Lower lobe of right lung (tissue), 2 donors: ENCODE measurements at regions not wholly inside any gene's neighbourhood (a gene's known extent, or its start where the extent isn't known, plus 50 kb on each side); places are given as distances from the start of the nearest gene placed in this dataset.
A peak's percentile ranks its signal among the peaks of the same experiment; 100 is the strongest.

ENCODE experiments used
- ATAC-seq, 2 donors: fragments of 200-7000 bp; cut with Tn5 transposase; one replicate each; pipeline ENCODE4 v1.9.1; 2020 to 2022; ENCODE audit warnings: mild to moderate bottlenecking in 2 of 2, moderate library complexity in 2 of 2
- DNase-seq: peaks from one replicate; pipeline ENCODE4 v3.0.0-alpha.2; 2020
- H3K27ac ChIP-seq: fragments of 200-600 bp; one replicate; pipeline ENCODE4 v1.8.0; 2022
- H3K27me3 ChIP-seq: fragments of 200-600 bp; one replicate; pipeline ENCODE4 v1.8.0; 2022; ENCODE audit warnings: low read depth
- H3K36me3 ChIP-seq: fragments of 200-600 bp; one replicate; pipeline ENCODE4 v1.8.0; 2022; ENCODE audit warnings: mild to moderate bottlenecking
- H3K4me1 ChIP-seq: fragments of 200-600 bp; one replicate; pipeline ENCODE4 v1.8.0; 2022
- H3K4me3 ChIP-seq: fragments of 200-600 bp; one replicate; pipeline ENCODE4 v1.8.0; 2022; ENCODE audit warnings: mild to moderate bottlenecking
- H3K9me3 ChIP-seq: fragments of 200-600 bp; one replicate; pipeline ENCODE4 v1.8.0; 2022
- CTCF ChIP-seq: fragments of 200-600 bp; IDR thresholded peaks from one replicate; pipeline ENCODE4 v1.8.0; 2022; ENCODE audit warnings: antibody characterized with exemption, mild to moderate bottlenecking
- intact Hi-C: fragments of 100-400 bp; cut with DNase I; formaldehyde crosslinking; loops from one replicate; pipeline ENCODE4 v1.11.0; 2022
- donor health status: DM: no; HTN: yes; CAD: no; lungs with severe emphysema.

GRCh38 chr20:17874271-17875105 lies 94.1 kb downstream of the SNX5 start:
- peak overlapping the region; percentile 17 for H3K4me3 ChIP-seq
- H3K36me3 ChIP-seq = no peaks in the 10 kb centered on the region
- peaks cover 39% of the 10 kb centered on the region for H3K4me1 ChIP-seq
- DNase-seq (no peak), ATAC-seq (peak; percentile 81 to 83)
- H3K9me3 ChIP-seq = no peaks in the 10 kb centered on the region
- intact Hi-C loops = no loop called here
- H3K27ac ChIP-seq = peak overlapping the region; percentile 49
- no peak for TF ChIP-seq CTCF
- H3K27me3 ChIP-seq = no peaks in the 10 kb centered on the region

GRCh38 chr20:17873410-17874270 lies 95.0 kb downstream of the SNX5 start:
- Histone ChIP-seq H3K36me3 (no peaks in the 10 kb centered on the region), H3K27ac (peak overlapping the region; percentile 49), H3K4me1 (peaks cover 34% of the 10 kb centered on the region), H3K9me3 (no peaks in the 10 kb centered on the region), H3K4me3 (peak overlapping the region; percentile 17), H3K27me3 (no peaks in the 10 kb centered on the region)
- DNase-seq (peak; percentile 88), ATAC-seq (peak; percentile 82 to 84)
- intact Hi-C loops = no loop called here
- no peak for TF ChIP-seq CTCF

GRCh38 chr20:17872959-17873358 lies 95.6 kb downstream of the SNX5 start:
- H3K27me3 ChIP-seq = no peaks in the 10 kb centered on the region
- no peak for TF ChIP-seq CTCF
- no peaks in the 10 kb centered on the region for H3K36me3 ChIP-seq
- ATAC-seq (no peak), DNase-seq (no peak)
- H3K4me3 ChIP-seq = no peak overlapping the region
- H3K9me3 ChIP-seq = no peaks in the 10 kb centered on the region
- peaks cover 34% of the 10 kb centered on the region for H3K4me1 ChIP-seq
- intact Hi-C loops = no loop called here
- H3K27ac ChIP-seq = peak overlapping the region; percentile 49

GRCh38 chr20:17872434-17872833 lies 96.2 kb downstream of the SNX5 start:
- H3K36me3 ChIP-seq = no peaks in the 10 kb centered on the region
- peaks cover 34% of the 10 kb centered on the region for H3K4me1 ChIP-seq
- H3K9me3 ChIP-seq = no peaks in the 10 kb centered on the region
- ATAC-seq (no peak), DNase-seq (no peak)
- H3K27ac ChIP-seq = no peak overlapping the region
- no peak for TF ChIP-seq CTCF
- no peaks in the 10 kb centered on the region for H3K27me3 ChIP-seq
- no peak overlapping the region for H3K4me3 ChIP-seq
- intact Hi-C loops = no loop called here

- Histone ChIP-seq H3K9me3 (no peaks in the 10 kb centered on the region), H3K4me3 (no peak overlapping the region), H3K36me3 (no peaks in the 10 kb centered on the region), H3K27me3 (no peaks in the 10 kb centered on the region), H3K27ac (no peak overlapping the region), H3K4me1 (peaks cover 34% of the 10 kb centered on the region)
- no peak for TF ChIP-seq CTCF
- no peak for DNase-seq
- intact Hi-C loops = no loop called here
- no peak for ATAC-seq
Measured at GRCh38 chr20:17871886-17872285, 96.7 kb downstream of the SNX5 start.
